GM10266 (cell line): ENCODE measurements at regions not wholly inside any gene's neighbourhood (a gene's known extent, or its start where the extent isn't known, plus 50 kb on each side); places are given as distances from the start of the nearest gene placed in this dataset.

Source experiments
- DNase-seq: peaks from one replicate; pipeline ENCODE4 v3.0.0; 2012; ENCODE audit errors: extremely low spot score
- CTCF ChIP-seq: IDR thresholded peaks from 2 replicates; pipeline ENCODE4 v1.5.1; 2012; ENCODE audit warnings: mild to moderate bottlenecking, low read depth; ENCODE audit not compliant: control insufficient read depth, insufficient read depth; ENCODE audit errors: missing control alignments

GRCh38 chr2:239674101-239674980 lies 273.5 kb upstream of the HDAC4 start:
- TF ChIP-seq CTCF: no peak
- DNase-seq: no peak

- no peak for TF ChIP-seq CTCF
- DNase-seq: no peak
Measured at GRCh38 chr2:239673641-239674040, 272.8 kb upstream of the HDAC4 start.

GRCh38 chr2:239671916-239672849 lies 271.4 kb upstream of the HDAC4 start:
- DNase-seq: no peak
- no peak for TF ChIP-seq CTCF

- no peak for TF ChIP-seq CTCF
- no peak for DNase-seq
Measured at GRCh38 chr2:239671471-239671870, 270.7 kb upstream of the HDAC4 start.

- no peak for TF ChIP-seq CTCF
- DNase-seq: no peak
Measured at GRCh38 chr2:239670463-239671120, 269.8 kb upstream of the HDAC4 start.

- no peak for TF ChIP-seq CTCF
- no peak for DNase-seq
Measured at GRCh38 chr2:239669899-239670460, 269.2 kb upstream of the HDAC4 start.
